Hepatocyte (in vitro differentiated cells): ENCODE measurements at regions not wholly inside any gene's neighbourhood (a gene's known extent, or its start where the extent isn't known, plus 50 kb on each side); places are given as distances from the start of the nearest gene placed in this dataset.

Experiments used
- DNase-seq: peaks from one replicate; pipeline ENCODE4 v3.0.0-alpha.2; 2016; ENCODE audit warnings: low spot score
- H2AFZ ChIP-seq: fragments of 200-600 bp; sonication (generic); 2 replicates; pipeline ENCODE4 v1.6.0; 2016; ENCODE audit warnings: antibody characterized with exemption, mild to moderate bottlenecking
- H3K27ac ChIP-seq: fragments of 200-600 bp; sonication (generic); 2 replicates; pipeline ENCODE4 v1.5.1; 2016; ENCODE audit warnings: mild to moderate bottlenecking
- H3K27me3 ChIP-seq: fragments of 200-600 bp; sonication (generic); 2 replicates; pipeline ENCODE4 v1.6.1; 2016
- H3K36me3 ChIP-seq: fragments of 200-600 bp; sonication (generic); replicated peaks from 2 replicates; pipeline ENCODE4 v1.5.1; 2016; ENCODE audit warnings: low read depth; ENCODE audit not compliant: insufficient read depth
- H3K4me1 ChIP-seq: fragments of 200-600 bp; sonication (generic); 2 replicates; pipeline ENCODE4 v1.5.1; 2016; ENCODE audit warnings: mild to moderate bottlenecking, moderate library complexity; ENCODE audit not compliant: insufficient read depth
- H3K4me2 ChIP-seq: fragments of 200-600 bp; sonication (generic); 2 replicates; pipeline ENCODE4 v1.6.0; 2016
- H3K4me3 ChIP-seq: fragments of 200-600 bp; sonication (generic); 2 replicates; pipeline ENCODE4 v1.5.1; 2016; ENCODE audit warnings: mild to moderate bottlenecking
- H3K79me2 ChIP-seq: fragments of 200-600 bp; sonication (generic); 2 replicates; pipeline ENCODE4 v1.6.0; 2017; ENCODE audit warnings: mild to moderate bottlenecking
- H3K9me2 ChIP-seq: fragments of 200-600 bp; sonication (generic); replicated peaks from 2 replicates; pipeline ENCODE4 v1.6.0; 2017; ENCODE audit warnings: mild to moderate bottlenecking; ENCODE audit not compliant: insufficient read depth
- H3K9me3 ChIP-seq: fragments of 200-600 bp; sonication (generic); 2 replicates; pipeline ENCODE4 v1.5.1; 2016; ENCODE audit warnings: low read depth, mild to moderate bottlenecking
- H4K20me1 ChIP-seq: fragments of 200-600 bp; sonication (generic); 2 replicates; pipeline ENCODE4 v1.6.0; 2016; ENCODE audit warnings: mild to moderate bottlenecking; ENCODE audit not compliant: insufficient read depth, poor library complexity, severe bottlenecking
- EZH2 ChIP-seq: fragments of 200-600 bp; sonication (generic); IDR thresholded peaks from 2 replicates; pipeline ENCODE4 v1.6.1; 2016; ENCODE audit warnings: antibody characterized with exemption, mild to moderate bottlenecking, borderline replicate concordance
- EZH2phosphoT487 ChIP-seq: fragments of 200-600 bp; sonication (generic); IDR thresholded peaks from one replicate; pipeline ENCODE4 v1.6.1; 2018; ENCODE audit warnings: antibody characterized with exemption, mild to moderate bottlenecking, low read depth, moderate library complexity; ENCODE audit not compliant: unreplicated experiment, severe bottlenecking
- WGBS: methylation state at CpG from one replicate; pipeline ENCODE4 v1.1.6; 2016; ENCODE audit warnings: low lambda C conversion rate; ENCODE audit errors: missing lambda C conversion rate; 5-methylcytosine and 5-hydroxymethylcytosine counted together
- TF ChIP-seq, protein P1 (sequence below): fragments of 200-600 bp; sonication (generic); IDR thresholded peaks from 2 replicates; pipeline ENCODE4 v1.5.1; 2016; ENCODE audit warnings: antibody characterized with exemption, mild to moderate bottlenecking; ENCODE audit not compliant: poor library complexity

GRCh38 chr3:24986612-24987011 lies 441.5 kb upstream of the RARB start:
- Histone ChIP-seq H3K9me2 (no peaks in the 10 kb centered on the region), H3K9me3 (no peaks in the 10 kb centered on the region), H3K27me3 (no peaks in the 10 kb centered on the region), H2AFZ (no peak overlapping the region), H3K27ac (no peak overlapping the region), H4K20me1 (no peaks in the 10 kb centered on the region), H3K36me3 (no peaks in the 10 kb centered on the region), H3K79me2 (no peaks in the 10 kb centered on the region), H3K4me3 (no peak overlapping the region), H3K4me1 (no peaks in the 10 kb centered on the region), H3K4me2 (no peak overlapping the region)
- TF ChIP-seq, protein P1, sequence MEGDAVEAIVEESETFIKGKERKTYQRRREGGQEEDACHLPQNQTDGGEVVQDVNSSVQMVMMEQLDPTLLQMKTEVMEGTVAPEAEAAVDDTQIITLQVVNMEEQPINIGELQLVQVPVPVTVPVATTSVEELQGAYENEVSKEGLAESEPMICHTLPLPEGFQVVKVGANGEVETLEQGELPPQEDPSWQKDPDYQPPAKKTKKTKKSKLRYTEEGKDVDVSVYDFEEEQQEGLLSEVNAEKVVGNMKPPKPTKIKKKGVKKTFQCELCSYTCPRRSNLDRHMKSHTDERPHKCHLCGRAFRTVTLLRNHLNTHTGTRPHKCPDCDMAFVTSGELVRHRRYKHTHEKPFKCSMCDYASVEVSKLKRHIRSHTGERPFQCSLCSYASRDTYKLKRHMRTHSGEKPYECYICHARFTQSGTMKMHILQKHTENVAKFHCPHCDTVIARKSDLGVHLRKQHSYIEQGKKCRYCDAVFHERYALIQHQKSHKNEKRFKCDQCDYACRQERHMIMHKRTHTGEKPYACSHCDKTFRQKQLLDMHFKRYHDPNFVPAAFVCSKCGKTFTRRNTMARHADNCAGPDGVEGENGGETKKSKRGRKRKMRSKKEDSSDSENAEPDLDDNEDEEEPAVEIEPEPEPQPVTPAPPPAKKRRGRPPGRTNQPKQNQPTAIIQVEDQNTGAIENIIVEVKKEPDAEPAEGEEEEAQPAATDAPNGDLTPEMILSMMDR = no peak
- no peak for TF ChIP-seq EZH2phosphoT487
- no peak for TF ChIP-seq EZH2
- WGBS = 91% methylated on average over 7 of the region's 7 CpGs
- DNase-seq = no peak

GRCh38 chr3:24999357-24999756 lies 428.7 kb upstream of the RARB start:
- H4K20me1 ChIP-seq = no peaks in the 10 kb centered on the region
- no peaks in the 10 kb centered on the region for H3K27me3 ChIP-seq
- H3K4me2 ChIP-seq = no peak overlapping the region
- H3K9me2 ChIP-seq = no peaks in the 10 kb centered on the region
- TF ChIP-seq EZH2phosphoT487 = no peak
- no peak for TF ChIP-seq EZH2
- TF ChIP-seq, protein P1 = no peak
- no peak overlapping the region for H3K27ac ChIP-seq
- no peak overlapping the region for H3K4me3 ChIP-seq
- no peaks in the 10 kb centered on the region for H3K79me2 ChIP-seq
- no peak overlapping the region for H2AFZ ChIP-seq
- no peaks in the 10 kb centered on the region for H3K9me3 ChIP-seq
- no peak for DNase-seq
- H3K36me3 ChIP-seq = no peaks in the 10 kb centered on the region
- WGBS = 98% methylated on average over 2 of the region's 2 CpGs
- H3K4me1 ChIP-seq = peaks cover 12% of the 10 kb centered on the region

- Histone ChIP-seq H3K4me3 (no peak overlapping the region), H3K36me3 (no peaks in the 10 kb centered on the region), H3K9me3 (no peaks in the 10 kb centered on the region), H3K4me2 (no peak overlapping the region), H3K27ac (peak overlapping the region; percentile 15), H3K4me1 (peaks cover 12% of the 10 kb centered on the region), H3K9me2 (no peaks in the 10 kb centered on the region), H4K20me1 (no peaks in the 10 kb centered on the region), H3K27me3 (no peaks in the 10 kb centered on the region), H2AFZ (no peak overlapping the region), H3K79me2 (no peaks in the 10 kb centered on the region)
- DNase-seq = no peak
- TF ChIP-seq EZH2 (no peak), EZH2phosphoT487 (no peak)
- TF ChIP-seq, protein P1 = no peak
- 52% methylated on average over 1 of the region's 1 CpG for WGBS
Measured at GRCh38 chr3:25000971-25001591, 427.0 kb upstream of the RARB start.

- Histone ChIP-seq H4K20me1 (no peaks in the 10 kb centered on the region), H3K4me2 (no peak overlapping the region), H3K36me3 (no peaks in the 10 kb centered on the region), H3K4me3 (no peak overlapping the region), H2AFZ (no peak overlapping the region), H3K9me2 (no peaks in the 10 kb centered on the region), H3K9me3 (no peaks in the 10 kb centered on the region), H3K4me1 (peaks cover 12% of the 10 kb centered on the region), H3K27ac (no peak overlapping the region), H3K27me3 (no peaks in the 10 kb centered on the region), H3K79me2 (no peaks in the 10 kb centered on the region)
- DNase-seq = no peak
- WGBS = 27% methylated on average over 2 of the region's 2 CpGs
- TF ChIP-seq EZH2 (no peak), EZH2phosphoT487 (no peak)
- TF ChIP-seq, protein P1 = no peak
Measured at GRCh38 chr3:25002052-25002451, 426.0 kb upstream of the RARB start.
